ENCODE measurements at regions not wholly inside any gene's neighbourhood (a gene's known extent, or its start where the extent isn't known, plus 50 kb on each side); places are given as distances from the start of the nearest gene placed in this dataset.
A peak's percentile ranks its signal among the peaks of the same experiment; 100 is the strongest.
"Not testable (repeated sequence)": the region's sequence is repeated elsewhere in the genome, so short reads cannot be mapped to it uniquely, and the experiment has no call there.

DNA sequence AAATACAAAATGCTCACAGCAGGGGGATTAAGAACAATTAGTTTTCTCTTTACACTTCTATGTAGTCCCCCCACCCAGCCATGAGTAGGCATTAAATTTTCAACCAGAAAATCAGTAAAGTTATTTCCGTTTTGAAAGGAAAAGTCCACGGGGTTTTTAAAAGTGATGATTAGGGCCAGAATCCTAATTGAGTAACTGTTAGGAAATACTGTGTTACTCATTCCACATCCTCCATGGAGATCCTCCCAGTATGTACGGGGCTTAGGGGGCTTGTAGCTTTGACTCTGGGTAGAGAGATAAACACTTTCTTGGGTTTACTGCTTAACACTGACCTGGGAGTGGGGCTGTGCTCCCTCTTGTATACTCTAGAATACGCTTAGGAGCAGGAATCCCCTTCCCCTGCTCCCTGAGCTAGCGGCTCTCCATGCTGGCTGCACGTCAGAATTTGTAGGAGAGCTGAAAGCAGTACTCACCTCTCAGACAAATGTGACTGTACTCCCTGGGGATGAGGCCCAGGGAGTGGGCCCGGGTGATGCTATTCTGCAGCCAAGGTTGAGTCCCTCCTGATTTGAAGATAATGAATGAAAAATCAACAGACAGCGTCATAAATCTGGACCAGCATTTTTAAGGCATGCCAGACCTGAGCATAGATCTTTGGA, 100.5 kb downstream of the SLC4A3 start:
- DNase-seq (ENCODE audit: low read depth): no peak

DNA sequence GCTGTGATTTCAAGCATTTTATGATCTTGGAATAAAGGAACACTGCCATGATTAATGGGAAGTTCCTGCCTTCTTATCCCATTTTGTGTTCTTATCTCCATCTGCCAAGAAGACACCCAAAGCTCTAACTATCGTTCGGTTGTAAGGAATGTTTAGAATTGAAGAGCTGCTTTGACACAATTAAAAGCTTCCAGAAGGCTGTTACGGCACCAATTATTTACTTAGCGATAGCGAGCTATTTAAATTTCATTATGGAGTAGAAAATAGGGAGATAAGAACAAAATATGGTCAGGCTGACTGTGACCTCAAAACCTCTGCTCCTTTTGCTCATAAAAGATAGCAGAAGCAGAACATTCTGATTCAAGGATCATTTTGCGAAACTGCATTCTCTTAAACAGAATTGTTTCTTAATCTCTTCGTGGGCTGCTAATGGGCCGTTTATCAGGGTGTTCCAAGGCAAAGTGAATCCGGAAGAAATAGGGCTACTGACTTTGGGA, 101.6 kb downstream of the SLC4A3 start:
- DNase-seq (ENCODE audit: low read depth): no peak

- no peak for DNase-seq (ENCODE audit: low read depth)
Measured at GRCh38 chr2:219731173-219731572, 103.7 kb downstream of the SLC4A3 start.

DNA sequence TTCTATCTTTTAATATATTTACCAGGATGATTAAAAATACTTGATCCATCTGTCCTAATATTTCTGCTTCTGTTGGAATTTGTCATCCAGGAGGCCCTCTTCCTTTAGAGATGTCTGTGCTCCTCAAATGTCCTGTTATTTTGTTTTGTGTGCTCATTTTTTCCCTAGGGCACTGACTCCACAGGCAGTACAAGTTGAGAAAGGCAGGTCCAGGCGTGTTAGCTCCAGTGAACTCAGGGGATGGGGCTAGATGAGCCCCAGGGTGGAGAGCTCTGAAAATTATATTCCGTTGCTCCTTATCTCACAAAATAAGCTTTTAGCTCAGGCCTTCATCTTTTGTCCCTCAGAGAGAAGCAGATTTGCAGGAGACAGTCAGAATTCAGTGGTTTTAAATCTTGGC, 105.7 kb downstream of the SLC4A3 start:
- no peak for DNase-seq (ENCODE audit: low read depth)

DNA sequence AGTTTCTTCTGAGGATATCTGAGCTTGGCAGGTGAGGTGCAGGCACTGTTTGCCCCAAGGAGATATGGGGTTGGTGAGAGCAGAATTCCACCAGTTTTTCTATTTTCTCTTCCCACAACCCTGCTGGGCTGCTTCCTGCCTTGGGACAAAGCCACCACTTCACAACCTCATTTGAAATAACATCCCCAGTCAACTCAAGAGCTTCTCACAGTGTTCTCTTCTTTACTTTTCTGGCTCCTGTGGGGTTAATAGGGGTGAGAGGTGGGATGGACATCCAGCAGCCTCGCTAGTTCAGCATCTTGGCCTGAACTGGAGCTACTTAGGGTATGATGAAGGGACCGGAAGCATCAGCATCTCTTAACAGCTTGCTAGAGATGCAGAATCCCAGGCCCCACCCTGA, 106.3 kb downstream of the SLC4A3 start:
- DNase-seq (ENCODE audit: low read depth): no peak

- DNase-seq (ENCODE audit: low read depth): peak; percentile 47
Measured at GRCh38 chr2:219736209-219736608, 108.8 kb downstream of the SLC4A3 start.

GRCh38 chr2:219737270-219737691, 109.9 kb downstream of the SLC4A3 start:
- no peak for DNase-seq (ENCODE audit: low read depth)

DNA sequence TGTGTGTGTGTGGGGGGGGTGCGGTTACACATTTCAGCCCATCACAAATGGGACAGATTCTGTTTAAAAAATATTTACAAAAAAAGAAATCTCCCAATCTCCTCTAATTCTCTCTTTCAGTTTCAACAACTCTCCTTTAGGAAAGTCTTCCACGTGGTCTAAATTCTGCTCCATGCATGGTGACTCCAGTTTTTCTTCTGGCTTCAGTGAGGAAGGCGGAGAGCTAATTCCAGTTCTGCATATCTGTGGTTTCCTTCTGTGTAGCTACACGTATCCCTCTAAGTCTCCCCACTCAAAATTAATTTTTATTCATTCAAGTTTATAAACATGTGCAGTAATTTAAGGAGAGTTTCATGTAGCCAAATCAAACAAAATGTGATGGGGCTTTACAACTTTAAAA, 111.6 kb downstream of the SLC4A3 start:
- DNase-seq (ENCODE audit: low read depth): no peak

- DNase-seq (ENCODE audit: low read depth): no peak
Measured at GRCh38 chr2:219739866-219740440, 112.5 kb downstream of the SLC4A3 start.

DNA sequence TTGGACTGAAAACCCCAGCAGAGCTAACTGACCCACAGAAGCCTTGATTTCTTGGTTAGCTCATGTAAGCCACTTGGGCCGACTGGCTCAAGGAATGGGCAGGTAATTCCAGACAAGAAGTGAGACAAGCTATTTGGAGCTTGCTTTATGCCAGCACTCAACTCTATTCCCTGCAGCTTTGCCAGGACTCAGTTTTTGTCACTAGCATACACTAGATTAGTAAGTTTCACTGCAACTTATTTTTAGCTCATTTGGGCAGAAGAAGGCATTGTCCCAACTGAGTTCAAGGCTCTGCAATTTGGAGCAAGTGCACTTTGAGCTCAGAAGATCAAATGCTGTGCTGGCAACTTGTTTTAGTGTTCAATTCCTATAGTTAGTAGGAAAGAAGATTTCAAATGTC, 116.1 kb downstream of the SLC4A3 start:
- DNase-seq (ENCODE audit: low read depth): no peak

- DNase-seq (ENCODE audit: low read depth): no peak
Measured at GRCh38 chr2:219744066-219744465, 116.6 kb downstream of the SLC4A3 start.

GRCh38 chr2:219744600-219744999, 117.2 kb downstream of the SLC4A3 start:
- DNase-seq (ENCODE audit: low read depth): no peak

DNA sequence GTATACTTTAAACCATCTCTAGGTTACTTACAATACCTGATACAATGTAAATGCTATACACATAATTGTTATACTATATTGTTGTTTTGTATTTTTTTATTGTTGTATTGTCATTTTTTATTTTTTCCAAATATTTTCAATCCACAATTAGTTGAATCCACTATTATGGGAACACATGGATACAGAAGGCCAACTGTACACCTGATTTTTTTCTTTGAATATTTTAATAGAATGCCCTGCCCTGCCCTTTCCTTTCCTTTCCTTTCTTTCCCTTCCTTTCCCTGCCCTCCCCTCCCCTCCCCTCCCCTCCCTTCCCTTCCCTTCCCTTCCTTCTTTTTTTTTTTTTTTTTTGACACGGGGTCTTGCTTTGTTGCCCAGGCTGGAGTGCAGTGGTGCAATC, 120.2 kb downstream of the SLC4A3 start:
- DNase-seq (ENCODE audit: low read depth): no peak

DNA sequence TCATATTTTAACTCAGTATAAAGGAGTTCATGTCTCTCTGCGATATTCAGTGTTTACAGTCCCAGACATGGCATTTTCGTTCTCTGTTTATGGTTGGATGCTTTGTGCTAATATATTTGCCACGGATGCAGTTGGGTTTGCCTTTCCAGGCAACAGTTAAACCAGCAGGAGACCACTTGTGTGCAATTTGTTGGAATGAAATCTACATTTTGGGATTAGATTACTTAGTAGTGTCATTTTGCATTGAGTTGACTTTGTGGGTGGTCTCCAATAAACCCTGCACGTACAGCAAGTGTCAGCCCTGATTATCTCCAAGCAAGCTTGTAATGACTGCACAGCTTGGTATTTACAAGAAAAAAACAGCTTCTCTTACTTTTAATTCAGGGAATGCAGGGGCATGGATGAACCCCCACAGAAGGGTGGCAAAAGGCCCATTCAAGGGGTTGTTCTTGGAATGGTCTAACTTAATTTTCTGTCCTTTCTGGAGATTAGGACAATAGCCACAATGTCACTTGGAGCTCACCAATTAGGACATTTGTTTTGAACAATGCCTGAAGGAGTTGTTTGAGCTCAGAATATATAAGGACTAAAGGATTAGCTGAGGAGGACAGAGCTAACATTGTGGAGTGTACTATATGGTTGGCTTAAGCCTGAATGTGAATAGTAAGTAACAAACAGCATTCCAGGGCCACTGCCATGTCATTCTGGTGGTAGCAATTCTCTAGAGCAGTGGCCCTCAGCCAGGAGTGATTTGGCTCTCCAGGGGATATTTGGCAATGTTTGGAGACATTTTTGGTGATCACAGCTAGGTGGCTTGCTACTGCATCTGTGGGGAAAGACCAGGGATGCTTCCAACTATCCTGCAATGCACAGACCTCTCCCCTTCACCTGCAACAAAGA, 121.5 kb downstream of the SLC4A3 start:
- DNase-seq (ENCODE audit: low read depth): no peak

- DNase-seq (ENCODE audit: low read depth): not testable (repeated sequence)
Measured at GRCh38 chr2:219751121-219751520, 123.7 kb downstream of the SLC4A3 start.

DNA sequence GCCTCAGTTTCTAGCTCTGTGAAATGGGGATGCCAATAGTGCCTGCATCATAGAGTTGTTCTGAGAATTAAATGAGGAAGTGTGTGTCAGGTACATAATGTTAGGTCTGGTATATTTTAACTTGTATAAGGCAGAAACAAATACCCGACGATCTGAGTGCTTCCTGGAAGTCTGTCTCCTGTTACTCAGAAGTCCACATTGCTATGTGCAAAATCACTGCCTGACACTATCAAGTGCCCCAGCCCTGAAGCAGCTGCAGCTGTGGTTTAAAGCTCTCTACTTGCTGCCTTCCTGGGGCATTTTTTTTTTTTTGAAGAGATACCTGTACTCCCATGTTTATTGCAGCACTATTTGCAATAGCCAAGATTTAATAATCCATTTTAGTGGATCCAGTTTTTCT, 125.3 kb downstream of the SLC4A3 start:
- DNase-seq (ENCODE audit: low read depth): no peak

- no peak for DNase-seq (ENCODE audit: low read depth)
Measured at GRCh38 chr2:219758907-219759680, 131.7 kb downstream of the SLC4A3 start.

- no peak for DNase-seq (ENCODE audit: low read depth)
Measured at GRCh38 chr2:219759801-219760200, 132.4 kb downstream of the SLC4A3 start.

GRCh38 chr2:219765231-219765911, 137.9 kb downstream of the SLC4A3 start:
- DNase-seq (ENCODE audit: low read depth): no peak

DNA sequence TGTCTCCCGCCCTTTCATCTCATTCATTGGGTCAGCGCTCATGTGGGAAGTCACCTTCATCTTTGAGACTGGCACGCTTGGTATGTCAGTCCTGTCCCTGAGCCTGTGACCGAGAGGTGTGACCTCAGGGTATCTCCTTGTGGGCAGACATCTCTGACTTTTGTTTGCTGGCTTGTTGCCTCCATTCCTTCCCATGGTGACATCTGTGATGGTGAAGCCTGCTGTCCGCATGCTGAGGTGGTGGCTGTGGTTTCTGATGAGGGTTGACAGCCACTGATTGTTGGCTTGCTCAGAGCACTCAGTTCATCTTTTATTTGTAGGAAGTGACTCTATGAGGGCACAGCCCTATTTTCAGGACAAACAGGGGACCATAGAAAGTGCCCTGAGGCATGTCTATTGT, 139.2 kb downstream of the SLC4A3 start:
- DNase-seq (ENCODE audit: low read depth): no peak

DNA sequence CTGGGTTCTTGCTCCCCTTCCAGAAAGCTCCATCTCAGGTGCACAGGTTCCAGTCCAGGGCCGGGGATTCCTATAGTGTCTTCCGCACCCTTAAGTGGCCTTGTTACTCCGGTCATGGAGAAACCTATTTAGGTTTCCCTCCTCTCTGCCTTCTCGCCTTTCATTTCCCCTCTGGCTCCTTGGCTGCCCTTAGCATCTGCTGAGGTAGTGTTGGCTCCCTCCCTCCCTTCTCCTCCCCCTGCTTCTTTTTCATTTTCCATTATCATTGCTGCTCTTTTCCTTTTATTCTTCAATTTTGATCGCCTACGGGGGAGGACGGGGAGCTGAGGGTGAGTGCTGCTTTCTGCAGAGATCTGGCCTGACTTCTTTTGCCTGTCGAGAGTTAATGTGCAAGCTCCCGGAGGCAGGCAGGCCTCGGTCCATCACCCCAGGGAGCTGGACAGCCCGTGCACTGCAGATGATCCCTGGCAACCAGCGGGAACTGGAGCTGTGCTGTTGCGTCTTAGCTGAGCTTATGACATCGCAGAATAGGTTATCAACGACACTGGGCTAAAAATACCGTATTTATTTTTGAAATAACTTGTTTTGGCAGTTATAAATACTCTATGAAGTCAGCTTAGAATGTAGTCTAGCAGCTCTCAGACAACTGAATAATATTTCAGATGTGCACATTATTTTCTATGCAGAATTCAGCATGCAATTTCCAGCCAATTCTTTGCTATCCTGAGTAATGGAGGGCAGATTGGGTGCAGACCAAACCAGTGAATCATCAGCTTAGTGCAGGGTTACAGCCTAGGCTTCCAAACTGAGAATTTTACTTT, 141.9 kb downstream of the SLC4A3 start:
- peak; percentile 5 for DNase-seq (ENCODE audit: low read depth)
